ENCODE measurements at regions not wholly inside any gene's neighbourhood (a gene's known extent, or its start where the extent isn't known, plus 50 kb on each side); places are given as distances from the start of the nearest gene placed in this dataset.

GRCh38 chr12:82120901-82121300, 237.3 kb downstream of the CCDC59 start:
- no peak for TF ChIP-seq CTCF (IDR thresholded peaks at IDR 0.05; ENCODE audit: low read depth, low read length)
- no peak for TF ChIP-seq EZH2phosphoT487 (IDR thresholded peaks at IDR 0.05; ENCODE audit: low read depth)
